DOHH2 (cell line): ENCODE measurements at regions not wholly inside any gene's neighbourhood (a gene's known extent, or its start where the extent isn't known, plus 50 kb on each side); places are given as distances from the start of the nearest gene placed in this dataset.

Experiments used
- EZH2phosphoT487 ChIP-seq: fragments of 200-600 bp; sonication (generic); IDR thresholded peaks from 2 replicates; pipeline ENCODE4 v1.6.1; 2017; ENCODE audit warnings: borderline replicate concordance, mild to moderate bottlenecking, antibody characterized with exemption, low read length, moderate library complexity, mixed read lengths
- TF ChIP-seq, protein P1 (sequence below): fragments of 200-600 bp; sonication (generic); IDR thresholded peaks from one replicate; pipeline ENCODE4 v1.5.1; 2014; ENCODE audit warnings: antibody characterized with exemption, mild to moderate bottlenecking, low read depth, low read length; ENCODE audit not compliant: poor library complexity, severe bottlenecking

GRCh38 chr6:148203281-148203925, 139.2 kb upstream of the SASH1 start:
- TF ChIP-seq, protein P1, sequence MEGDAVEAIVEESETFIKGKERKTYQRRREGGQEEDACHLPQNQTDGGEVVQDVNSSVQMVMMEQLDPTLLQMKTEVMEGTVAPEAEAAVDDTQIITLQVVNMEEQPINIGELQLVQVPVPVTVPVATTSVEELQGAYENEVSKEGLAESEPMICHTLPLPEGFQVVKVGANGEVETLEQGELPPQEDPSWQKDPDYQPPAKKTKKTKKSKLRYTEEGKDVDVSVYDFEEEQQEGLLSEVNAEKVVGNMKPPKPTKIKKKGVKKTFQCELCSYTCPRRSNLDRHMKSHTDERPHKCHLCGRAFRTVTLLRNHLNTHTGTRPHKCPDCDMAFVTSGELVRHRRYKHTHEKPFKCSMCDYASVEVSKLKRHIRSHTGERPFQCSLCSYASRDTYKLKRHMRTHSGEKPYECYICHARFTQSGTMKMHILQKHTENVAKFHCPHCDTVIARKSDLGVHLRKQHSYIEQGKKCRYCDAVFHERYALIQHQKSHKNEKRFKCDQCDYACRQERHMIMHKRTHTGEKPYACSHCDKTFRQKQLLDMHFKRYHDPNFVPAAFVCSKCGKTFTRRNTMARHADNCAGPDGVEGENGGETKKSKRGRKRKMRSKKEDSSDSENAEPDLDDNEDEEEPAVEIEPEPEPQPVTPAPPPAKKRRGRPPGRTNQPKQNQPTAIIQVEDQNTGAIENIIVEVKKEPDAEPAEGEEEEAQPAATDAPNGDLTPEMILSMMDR = no peak
- no peak for TF ChIP-seq EZH2phosphoT487
